WTC11 (cell line): ENCODE measurements at regions not wholly inside any gene's neighbourhood (a gene's known extent, or its start where the extent isn't known, plus 50 kb on each side); places are given as distances from the start of the nearest gene placed in this dataset.

Source experiments
- CREM ChIP-seq: sonication (generic); formaldehyde crosslinking; IDR thresholded peaks from 2 replicates; pipeline ENCODE4 v1.8.1; 2022; ENCODE audit warnings: mild to moderate bottlenecking, missing genetic modification reagents, moderate library complexity
- CTCF ChIP-seq: fragments of 200-600 bp; IDR thresholded peaks from 2 replicates; pipeline ENCODE4 v1.8.0; 2022; ENCODE audit warnings: antibody characterized with exemption
- E2F1 ChIP-seq: sonication (generic); formaldehyde crosslinking; IDR thresholded peaks from 2 replicates; pipeline ENCODE4 v1.8.0; 2022; ENCODE audit warnings: mild to moderate bottlenecking, missing genetic modification reagents
- FOXP1 ChIP-seq: sonication (generic); formaldehyde crosslinking; IDR thresholded peaks from 2 replicates; pipeline ENCODE4 v1.8.0; 2022; ENCODE audit warnings: missing genetic modification reagents, mild to moderate bottlenecking, moderate library complexity, borderline replicate concordance
- NR3C1 ChIP-seq: sonication (generic); formaldehyde crosslinking; conservative IDR thresholded peaks from 2 replicates; pipeline ENCODE4 v1.8.1; 2023; ENCODE audit warnings: low read depth, mild to moderate bottlenecking, missing genetic modification reagents
- ZNF317 ChIP-seq: sonication (generic); formaldehyde crosslinking; IDR thresholded peaks from 2 replicates; pipeline ENCODE4 v1.8.1; 2023; ENCODE audit warnings: low read depth, mild to moderate bottlenecking, moderate library complexity, missing genetic modification reagents, borderline replicate concordance
- ZNF425 ChIP-seq: fragments of 250-450 bp; sonication (Bioruptor Pico); conservative IDR thresholded peaks from 2 replicates; pipeline ENCODE4 v1.9.0; 2021; ENCODE audit warnings: mild to moderate bottlenecking
- ZSCAN18 ChIP-seq: fragments of 250-450 bp; sonication (Bioruptor Pico); IDR thresholded peaks from 2 replicates; pipeline ENCODE4 v2.1.2; 2022; ENCODE audit warnings: mild to moderate bottlenecking, moderate library complexity
- TF ChIP-seq, protein P1 (sequence below): sonication (generic); formaldehyde crosslinking; IDR thresholded peaks from 2 replicates; pipeline ENCODE4 v1.8.1; 2023; ENCODE audit warnings: mild to moderate bottlenecking, missing genetic modification reagents, borderline replicate concordance

- TF ChIP-seq NR3C1 (CRISPR knock-in tag): no peak
- TF ChIP-seq, protein P1, sequence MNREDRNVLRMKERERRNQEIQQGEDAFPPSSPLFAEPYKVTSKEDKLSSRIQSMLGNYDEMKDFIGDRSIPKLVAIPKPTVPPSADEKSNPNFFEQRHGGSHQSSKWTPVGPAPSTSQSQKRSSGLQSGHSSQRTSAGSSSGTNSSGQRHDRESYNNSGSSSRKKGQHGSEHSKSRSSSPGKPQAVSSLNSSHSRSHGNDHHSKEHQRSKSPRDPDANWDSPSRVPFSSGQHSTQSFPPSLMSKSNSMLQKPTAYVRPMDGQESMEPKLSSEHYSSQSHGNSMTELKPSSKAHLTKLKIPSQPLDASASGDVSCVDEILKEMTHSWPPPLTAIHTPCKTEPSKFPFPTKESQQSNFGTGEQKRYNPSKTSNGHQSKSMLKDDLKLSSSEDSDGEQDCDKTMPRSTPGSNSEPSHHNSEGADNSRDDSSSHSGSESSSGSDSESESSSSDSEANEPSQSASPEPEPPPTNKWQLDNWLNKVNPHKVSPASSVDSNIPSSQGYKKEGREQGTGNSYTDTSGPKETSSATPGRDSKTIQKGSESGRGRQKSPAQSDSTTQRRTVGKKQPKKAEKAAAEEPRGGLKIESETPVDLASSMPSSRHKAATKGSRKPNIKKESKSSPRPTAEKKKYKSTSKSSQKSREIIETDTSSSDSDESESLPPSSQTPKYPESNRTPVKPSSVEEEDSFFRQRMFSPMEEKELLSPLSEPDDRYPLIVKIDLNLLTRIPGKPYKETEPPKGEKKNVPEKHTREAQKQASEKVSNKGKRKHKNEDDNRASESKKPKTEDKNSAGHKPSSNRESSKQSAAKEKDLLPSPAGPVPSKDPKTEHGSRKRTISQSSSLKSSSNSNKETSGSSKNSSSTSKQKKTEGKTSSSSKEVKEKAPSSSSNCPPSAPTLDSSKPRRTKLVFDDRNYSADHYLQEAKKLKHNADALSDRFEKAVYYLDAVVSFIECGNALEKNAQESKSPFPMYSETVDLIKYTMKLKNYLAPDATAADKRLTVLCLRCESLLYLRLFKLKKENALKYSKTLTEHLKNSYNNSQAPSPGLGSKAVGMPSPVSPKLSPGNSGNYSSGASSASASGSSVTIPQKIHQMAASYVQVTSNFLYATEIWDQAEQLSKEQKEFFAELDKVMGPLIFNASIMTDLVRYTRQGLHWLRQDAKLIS (CRISPR knock-in tag): no peak
- TF ChIP-seq ZNF317: no peak
- TF ChIP-seq CTCF: no peak
- TF ChIP-seq FOXP1 (CRISPR knock-in tag): no peak
- TF ChIP-seq ZNF425 (CRISPR knock-in tag): no peak
- TF ChIP-seq ZSCAN18 (CRISPR knock-in tag): no peak
- TF ChIP-seq CREM (CRISPR knock-in tag): no peak
- TF ChIP-seq E2F1: no peak
Measured at GRCh38 chr2:12270876-12271588, 445.7 kb upstream of the TRIB2 start.
